ENCODE measurements at regions not wholly inside any gene's neighbourhood (a gene's known extent, or its start where the extent isn't known, plus 50 kb on each side); places are given as distances from the start of the nearest gene placed in this dataset.

GRCh38 chr12:46908236-46908935, 82.6 kb upstream of the SLC38A4 start:
- Histone ChIP-seq H3K36me3 (ENCODE audit: control insufficient read depth in 2 of 2, insufficient read depth in 2 of 2, low read length in 1 of 2) (no peaks in the 10 kb centered on the region), H3K4me3 (ENCODE audit: low read depth in 1 of 2, low read length in 2 of 2) (no peak overlapping the region), H3K27me3 (ENCODE audit: control insufficient read depth in 1 of 2, insufficient read depth in 2 of 2, low read length in 2 of 2) (no peaks in the 10 kb centered on the region), H3K27ac (ENCODE audit: low read depth in 2 of 2, low read length in 1 of 2) (peak overlapping the region; percentile 53 to 65), H3K9me3 (ENCODE audit: control insufficient read depth in 2 of 2, insufficient read depth in 1 of 2, low read depth in 1 of 2, low read length in 1 of 2) (no peaks in the 10 kb centered on the region), H3K4me1 (ENCODE audit: control insufficient read depth in 2 of 2, insufficient read depth in 2 of 2, low read length in 1 of 2) (peaks cover 0 to 5% of the 10 kb centered on the region in 2 donors)
- 71 to 72% methylated on average over 2 of the region's 2 CpGs for WGBS, 2 donors

- Histone ChIP-seq H3K9me3 (ENCODE audit: control insufficient read depth in 2 of 2, insufficient read depth in 1 of 2, low read depth in 1 of 2, low read length in 1 of 2) (no peaks in the 10 kb centered on the region), H3K27ac (ENCODE audit: low read depth in 2 of 2, low read length in 1 of 2) (peak overlapping the region; percentile 53 to 65)
- WGBS, 2 donors, result 58 to 61% methylated on average over 6 of the region's 6 CpGs
Measured at GRCh38 chr12:46908936-46909635, 83.3 kb upstream of the SLC38A4 start.

GRCh38 chr12:46910830-46911229, 85.0 kb upstream of the SLC38A4 start:
- Histone ChIP-seq H3K9me3 (ENCODE audit: control insufficient read depth in 2 of 2, insufficient read depth in 1 of 2, low read depth in 1 of 2, low read length in 1 of 2) (no peaks in the 10 kb centered on the region), H3K36me3 (ENCODE audit: control insufficient read depth in 2 of 2, insufficient read depth in 2 of 2, low read length in 1 of 2) (no peaks in the 10 kb centered on the region), H3K4me1 (ENCODE audit: control insufficient read depth in 2 of 2, insufficient read depth in 2 of 2, low read length in 1 of 2) (peaks cover 0 to 5% of the 10 kb centered on the region in 2 donors), H3K27me3 (ENCODE audit: control insufficient read depth in 1 of 2, insufficient read depth in 2 of 2, low read length in 2 of 2) (no peaks in the 10 kb centered on the region), H3K4me3 (ENCODE audit: low read depth in 1 of 2, low read length in 2 of 2) (no peak overlapping the region), H3K27ac (ENCODE audit: low read depth in 2 of 2, low read length in 1 of 2) (no peak overlapping the region)
- WGBS, 2 donors, result 89 to 90% methylated on average over 1 of the region's 1 CpG

More at GRCh38 chr12:46908936-46909635, 83.3 kb upstream of the SLC38A4 start:
- Histone ChIP-seq H3K4me1 (ENCODE audit: control insufficient read depth in 2 of 2, insufficient read depth in 2 of 2, low read length in 1 of 2) (peaks cover 0 to 5% of the 10 kb centered on the region in 2 donors), H3K27me3 (ENCODE audit: control insufficient read depth in 1 of 2, insufficient read depth in 2 of 2, low read length in 2 of 2) (no peaks in the 10 kb centered on the region), H3K4me3 (ENCODE audit: low read depth in 1 of 2, low read length in 2 of 2) (no peak overlapping the region), H3K36me3 (ENCODE audit: control insufficient read depth in 2 of 2, insufficient read depth in 2 of 2, low read length in 1 of 2) (no peaks in the 10 kb centered on the region)

- WGBS, 2 donors, result 79 to 81% methylated on average over 5 of the region's 5 CpGs
- H3K4me1 ChIP-seq (ENCODE audit: control insufficient read depth in 2 of 2, insufficient read depth in 2 of 2, low read length in 1 of 2), result peaks cover 0 to 3% of the 10 kb centered on the region in 2 donors
- no peak overlapping the region for H3K27ac ChIP-seq (ENCODE audit: low read depth in 2 of 2, low read length in 1 of 2)
- no peaks in the 10 kb centered on the region for H3K36me3 ChIP-seq (ENCODE audit: control insufficient read depth in 2 of 2, insufficient read depth in 2 of 2, low read length in 1 of 2)
- H3K9me3 ChIP-seq (ENCODE audit: control insufficient read depth in 2 of 2, insufficient read depth in 1 of 2, low read depth in 1 of 2, low read length in 1 of 2), result no peaks in the 10 kb centered on the region
- H3K4me3 ChIP-seq (ENCODE audit: low read depth in 1 of 2, low read length in 2 of 2), result no peak overlapping the region
- H3K27me3 ChIP-seq (ENCODE audit: control insufficient read depth in 1 of 2, insufficient read depth in 2 of 2, low read length in 2 of 2), result no peaks in the 10 kb centered on the region
Measured at GRCh38 chr12:46914336-46914735, 88.5 kb upstream of the SLC38A4 start.

- Histone ChIP-seq H3K9me3 (ENCODE audit: control insufficient read depth in 2 of 2, insufficient read depth in 1 of 2, low read depth in 1 of 2, low read length in 1 of 2) (no peaks in the 10 kb centered on the region), H3K27ac (ENCODE audit: low read depth in 2 of 2, low read length in 1 of 2) (no peak overlapping the region), H3K4me3 (ENCODE audit: low read depth in 1 of 2, low read length in 2 of 2) (no peak overlapping the region), H3K36me3 (ENCODE audit: control insufficient read depth in 2 of 2, insufficient read depth in 2 of 2, low read length in 1 of 2) (no peaks in the 10 kb centered on the region), H3K4me1 (ENCODE audit: control insufficient read depth in 2 of 2, insufficient read depth in 2 of 2, low read length in 1 of 2) (peaks cover 0 to 3% of the 10 kb centered on the region in 2 donors), H3K27me3 (ENCODE audit: control insufficient read depth in 1 of 2, insufficient read depth in 2 of 2, low read length in 2 of 2) (no peaks in the 10 kb centered on the region)
- 41 to 48% methylated on average over 2 of the region's 2 CpGs for WGBS, 2 donors
Measured at GRCh38 chr12:46915082-46915481, 89.3 kb upstream of the SLC38A4 start.

GRCh38 chr12:46915836-46916235, 90.0 kb upstream of the SLC38A4 start:
- Histone ChIP-seq H3K27ac (ENCODE audit: low read depth in 2 of 2, low read length in 1 of 2) (no peak overlapping the region), H3K4me3 (ENCODE audit: low read depth in 1 of 2, low read length in 2 of 2) (no peak overlapping the region), H3K36me3 (ENCODE audit: control insufficient read depth in 2 of 2, insufficient read depth in 2 of 2, low read length in 1 of 2) (no peaks in the 10 kb centered on the region), H3K9me3 (ENCODE audit: control insufficient read depth in 2 of 2, insufficient read depth in 1 of 2, low read depth in 1 of 2, low read length in 1 of 2) (no peaks in the 10 kb centered on the region), H3K27me3 (ENCODE audit: control insufficient read depth in 1 of 2, insufficient read depth in 2 of 2, low read length in 2 of 2) (no peaks in the 10 kb centered on the region), H3K4me1 (ENCODE audit: control insufficient read depth in 2 of 2, insufficient read depth in 2 of 2, low read length in 1 of 2) (peaks cover 0 to 3% of the 10 kb centered on the region in 2 donors)
- WGBS, 2 donors, result 81 to 84% methylated on average over 12 of the region's 12 CpGs

- H3K27ac ChIP-seq (ENCODE audit: low read depth in 2 of 2, low read length in 1 of 2), result no peak overlapping the region
- H3K4me1 ChIP-seq (ENCODE audit: control insufficient read depth in 2 of 2, insufficient read depth in 2 of 2, low read length in 1 of 2), result peaks cover 0 to 3% of the 10 kb centered on the region in 2 donors
- H3K36me3 ChIP-seq (ENCODE audit: control insufficient read depth in 2 of 2, insufficient read depth in 2 of 2, low read length in 1 of 2), result no peaks in the 10 kb centered on the region
- no peaks in the 10 kb centered on the region for H3K9me3 ChIP-seq (ENCODE audit: control insufficient read depth in 2 of 2, insufficient read depth in 1 of 2, low read depth in 1 of 2, low read length in 1 of 2)
- H3K4me3 ChIP-seq (ENCODE audit: low read depth in 1 of 2, low read length in 2 of 2), result no peak overlapping the region
- 73 to 94% methylated on average over 1 of the region's 1 CpG for WGBS, 2 donors
- H3K27me3 ChIP-seq (ENCODE audit: control insufficient read depth in 1 of 2, insufficient read depth in 2 of 2, low read length in 2 of 2), result no peaks in the 10 kb centered on the region
Measured at GRCh38 chr12:46916796-46917419, 91.1 kb upstream of the SLC38A4 start.

GRCh38 chr12:46917821-46918220, 92.0 kb upstream of the SLC38A4 start:
- Histone ChIP-seq H3K27me3 (ENCODE audit: control insufficient read depth in 1 of 2, insufficient read depth in 2 of 2, low read length in 2 of 2) (no peaks in the 10 kb centered on the region), H3K4me3 (ENCODE audit: low read depth in 1 of 2, low read length in 2 of 2) (no peak overlapping the region), H3K4me1 (ENCODE audit: control insufficient read depth in 2 of 2, insufficient read depth in 2 of 2, low read length in 1 of 2) (peaks cover 0 to 3% of the 10 kb centered on the region in 2 donors), H3K9me3 (ENCODE audit: control insufficient read depth in 2 of 2, insufficient read depth in 1 of 2, low read depth in 1 of 2, low read length in 1 of 2) (no peaks in the 10 kb centered on the region), H3K27ac (ENCODE audit: low read depth in 2 of 2, low read length in 1 of 2) (no peak overlapping the region), H3K36me3 (ENCODE audit: control insufficient read depth in 2 of 2, insufficient read depth in 2 of 2, low read length in 1 of 2) (no peaks in the 10 kb centered on the region)
- 52 to 77% methylated on average over 4 of the region's 4 CpGs for WGBS, 2 donors

- Histone ChIP-seq H3K36me3 (ENCODE audit: control insufficient read depth in 2 of 2, insufficient read depth in 2 of 2, low read length in 1 of 2) (no peaks in the 10 kb centered on the region), H3K4me1 (ENCODE audit: control insufficient read depth in 2 of 2, insufficient read depth in 2 of 2, low read length in 1 of 2) (peaks cover 0 to 3% of the 10 kb centered on the region in 2 donors), H3K27me3 (ENCODE audit: control insufficient read depth in 1 of 2, insufficient read depth in 2 of 2, low read length in 2 of 2) (no peaks in the 10 kb centered on the region), H3K4me3 (ENCODE audit: low read depth in 1 of 2, low read length in 2 of 2) (no peak overlapping the region), H3K27ac (ENCODE audit: low read depth in 2 of 2, low read length in 1 of 2) (no peak overlapping the region), H3K9me3 (ENCODE audit: control insufficient read depth in 2 of 2, insufficient read depth in 1 of 2, low read depth in 1 of 2, low read length in 1 of 2) (no peaks in the 10 kb centered on the region)
- 88 to 92% methylated on average over 9 of the region's 9 CpGs for WGBS, 2 donors
Measured at GRCh38 chr12:46918631-46919030, 92.8 kb upstream of the SLC38A4 start.

Data from esophagus (tissue), 2 donors.